ENCODE measurements at regions not wholly inside any gene's neighbourhood (a gene's known extent, or its start where the extent isn't known, plus 50 kb on each side); places are given as distances from the start of the nearest gene placed in this dataset.
"Not testable (repeated sequence)": the region's sequence is repeated elsewhere in the genome, so short reads cannot be mapped to it uniquely, and the experiment has no call there.

- no peak for DNase-seq (ENCODE audit: low read depth)
Observed at GRCh38 chr10:11691319-11691755, 50.8 kb upstream of the ECHDC3 start.

DNA sequence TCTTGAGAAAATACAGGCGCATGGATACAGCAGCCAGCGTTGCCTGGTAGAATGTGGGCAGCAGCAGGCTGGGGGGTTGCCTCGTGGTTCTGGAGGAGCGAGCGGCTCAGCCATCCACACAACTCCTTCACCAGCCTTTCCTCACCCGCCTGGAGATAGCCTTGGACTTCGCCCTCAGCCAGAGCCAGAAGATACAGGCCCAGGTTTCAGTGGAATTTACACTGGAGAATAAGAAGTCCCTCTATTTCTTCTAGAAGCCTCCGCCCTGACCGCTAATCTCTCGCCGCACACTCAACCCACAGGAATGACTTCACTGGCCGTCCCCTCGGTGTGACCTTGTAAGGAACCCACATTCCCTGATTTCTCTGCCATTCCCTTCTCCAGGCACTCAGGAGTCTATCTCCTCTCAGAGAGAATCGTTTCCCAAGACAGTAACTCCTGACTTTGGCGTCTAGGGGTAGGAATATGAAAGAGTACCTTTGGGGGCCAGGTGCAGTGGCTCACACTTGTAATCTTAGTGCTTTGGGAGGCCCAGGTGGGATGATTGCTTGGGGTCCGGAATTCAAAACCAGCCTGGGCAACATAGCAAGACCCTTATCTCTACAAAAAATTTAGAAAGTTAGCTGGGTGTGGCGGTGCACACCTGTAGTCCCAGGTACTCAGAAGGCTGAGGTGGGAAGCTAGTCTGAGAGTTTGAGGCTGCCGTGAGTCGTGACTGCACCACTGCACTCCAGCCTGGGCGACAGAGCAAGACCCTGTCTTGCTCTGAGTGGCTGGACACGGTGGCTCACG, 52.0 kb upstream of the ECHDC3 start:
- peak; percentile 35 for DNase-seq (ENCODE audit: low read depth)

GRCh38 chr10:11688448-11688795, 53.8 kb upstream of the ECHDC3 start:
- DNase-seq (ENCODE audit: low read depth), result not testable (repeated sequence)

GRCh38 chr10:11687779-11688447, 54.3 kb upstream of the ECHDC3 start:
- no peak for DNase-seq (ENCODE audit: low read depth)

GRCh38 chr10:11687357-11687771, 54.8 kb upstream of the ECHDC3 start:
- no peak for DNase-seq (ENCODE audit: low read depth)

DNA sequence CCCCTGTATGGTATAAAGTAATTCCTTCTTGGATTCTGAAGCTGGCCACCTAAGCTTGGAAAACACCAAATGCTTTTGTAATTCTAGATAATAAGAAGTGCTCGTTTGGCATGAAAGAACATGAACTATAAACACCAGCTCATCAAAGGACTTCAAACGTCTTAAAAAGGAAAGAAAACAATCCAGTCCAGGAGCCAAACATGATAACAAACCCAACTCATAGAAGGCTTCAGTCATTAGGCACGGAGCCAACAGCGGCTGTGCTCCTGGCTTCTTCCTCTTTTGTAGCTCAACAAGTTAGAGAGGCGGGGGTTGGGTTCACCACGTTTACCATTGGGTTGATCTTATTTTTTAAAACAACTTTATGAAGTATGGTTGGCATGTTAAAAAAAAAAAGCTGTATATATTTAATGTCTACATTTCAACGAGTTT, 56.4 kb upstream of the ECHDC3 start:
- DNase-seq (ENCODE audit: low read depth), result no peak

DNA sequence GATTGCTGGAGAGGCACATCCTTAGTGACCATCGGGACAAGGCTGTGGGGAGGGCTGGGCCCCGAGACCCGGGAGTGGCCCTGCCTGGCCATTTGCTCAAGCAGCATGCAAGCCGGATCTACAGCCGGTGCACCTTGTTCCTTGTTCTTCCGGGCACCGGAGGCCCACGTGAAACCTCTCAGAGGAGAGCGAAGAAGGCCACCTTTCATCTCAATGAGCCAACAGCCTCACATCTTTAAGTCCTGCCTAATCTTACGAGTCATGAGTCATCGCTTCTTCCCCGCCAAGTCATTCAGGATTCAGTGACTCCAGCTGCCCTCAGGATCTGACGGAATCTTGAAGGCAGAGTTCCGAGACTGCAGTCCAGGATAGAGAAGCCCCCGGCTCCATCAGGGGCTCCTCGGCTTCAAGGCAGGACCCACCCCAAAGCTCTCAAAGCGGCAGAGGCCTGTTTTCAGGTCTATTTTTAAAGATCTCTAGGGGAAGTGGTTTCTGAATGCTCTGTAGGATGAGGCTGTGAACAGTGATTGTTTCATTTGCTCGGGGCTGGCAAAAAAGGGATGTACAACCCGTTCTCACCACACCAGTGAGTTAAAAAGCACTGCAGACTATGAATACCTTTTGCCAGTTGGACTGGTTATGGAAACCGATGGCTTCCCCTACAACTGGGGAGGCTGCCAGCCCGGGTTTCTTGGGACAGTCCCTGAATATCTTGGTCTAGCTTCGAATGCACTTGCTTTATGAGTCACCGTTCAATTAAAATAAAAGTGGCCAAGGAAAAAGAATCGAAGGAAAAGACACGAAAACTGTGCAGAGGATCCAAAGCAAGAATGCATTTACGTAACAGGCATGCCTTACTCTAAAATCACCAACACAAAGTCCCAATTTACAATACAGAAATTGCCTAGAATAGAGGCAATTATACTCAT, 57.2 kb upstream of the ECHDC3 start:
- DNase-seq (ENCODE audit: low read depth), result peak; percentile 55

- not testable (repeated sequence) for DNase-seq (ENCODE audit: low read depth)
Observed at GRCh38 chr10:11684341-11684716, 57.9 kb upstream of the ECHDC3 start.

- no peak for DNase-seq (ENCODE audit: low read depth)
Observed at GRCh38 chr10:11683529-11684320, 58.5 kb upstream of the ECHDC3 start.

DNA sequence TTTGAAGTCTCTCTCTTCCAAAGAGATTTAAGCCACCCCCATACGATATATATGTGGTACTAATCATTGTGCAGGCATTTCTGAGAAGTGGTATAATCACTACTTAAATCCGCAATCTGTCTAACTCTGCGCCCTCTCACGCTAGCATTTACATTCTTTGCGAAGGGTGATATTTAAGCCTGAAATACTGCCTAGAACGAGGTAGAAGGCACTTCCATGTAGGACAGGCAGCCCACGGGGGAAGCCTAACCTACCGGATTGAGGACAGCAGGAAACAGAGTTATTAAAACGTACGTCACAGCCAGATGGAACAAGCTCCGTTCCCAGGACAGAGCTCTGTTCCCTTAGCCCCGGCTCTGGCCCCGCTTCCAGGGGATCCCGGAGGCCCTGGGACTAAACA, 59.3 kb upstream of the ECHDC3 start:
- no peak for DNase-seq (ENCODE audit: low read depth)

DNA sequence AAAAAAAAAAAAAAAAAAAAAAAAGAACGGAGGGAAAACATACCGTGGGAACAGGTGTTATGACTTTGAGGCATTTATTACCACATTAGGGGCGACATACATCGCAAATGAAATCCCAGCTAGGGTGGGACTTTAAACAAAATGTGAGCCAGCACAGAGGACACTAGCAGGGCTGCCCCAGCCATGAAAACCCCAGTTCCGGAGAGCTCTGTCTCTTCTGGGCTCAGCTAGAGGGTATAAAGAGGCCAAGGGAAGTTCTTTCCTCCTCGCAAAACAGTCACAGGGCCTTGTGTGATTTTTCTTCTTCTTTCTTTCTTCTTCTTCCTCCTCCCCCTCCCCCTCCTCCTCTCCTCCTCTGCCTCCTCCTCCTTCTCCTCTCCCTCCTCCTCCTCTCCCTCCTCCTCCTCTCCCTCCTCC, 59.9 kb upstream of the ECHDC3 start:
- no peak for DNase-seq (ENCODE audit: low read depth)

GRCh38 chr10:11680496-11680895, 61.7 kb upstream of the ECHDC3 start:
- no peak for DNase-seq (ENCODE audit: low read depth)

GRCh38 chr10:11679946-11680345, 62.2 kb upstream of the ECHDC3 start:
- no peak for DNase-seq (ENCODE audit: low read depth)

- no peak for DNase-seq (ENCODE audit: low read depth)
Observed at GRCh38 chr10:11678074-11678793, 63.9 kb upstream of the ECHDC3 start.

DNA sequence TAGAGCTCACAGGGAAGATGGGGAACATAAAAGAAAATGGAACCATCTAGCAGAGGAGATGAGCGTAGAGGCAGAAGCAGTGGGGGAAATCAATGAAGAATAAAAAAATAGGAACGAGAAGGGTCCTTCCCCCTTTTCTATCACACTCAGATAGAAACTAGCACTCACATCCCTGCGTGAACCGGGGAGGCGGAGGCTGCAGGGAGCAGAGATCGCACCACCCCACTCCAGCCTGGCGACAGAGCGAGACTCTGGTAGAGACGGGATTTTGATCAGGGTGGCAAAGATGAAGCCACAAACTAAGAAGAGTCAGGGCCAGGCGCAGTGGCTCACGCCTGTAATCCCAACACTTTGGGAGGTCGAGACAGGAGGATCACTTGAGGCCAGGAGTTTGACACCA, 64.7 kb upstream of the ECHDC3 start:
- DNase-seq (ENCODE audit: low read depth), result no peak

- DNase-seq (ENCODE audit: low read depth), result no peak
Observed at GRCh38 chr10:11673346-11674280, 62.2 kb upstream of the USP6NL start.

DNA sequence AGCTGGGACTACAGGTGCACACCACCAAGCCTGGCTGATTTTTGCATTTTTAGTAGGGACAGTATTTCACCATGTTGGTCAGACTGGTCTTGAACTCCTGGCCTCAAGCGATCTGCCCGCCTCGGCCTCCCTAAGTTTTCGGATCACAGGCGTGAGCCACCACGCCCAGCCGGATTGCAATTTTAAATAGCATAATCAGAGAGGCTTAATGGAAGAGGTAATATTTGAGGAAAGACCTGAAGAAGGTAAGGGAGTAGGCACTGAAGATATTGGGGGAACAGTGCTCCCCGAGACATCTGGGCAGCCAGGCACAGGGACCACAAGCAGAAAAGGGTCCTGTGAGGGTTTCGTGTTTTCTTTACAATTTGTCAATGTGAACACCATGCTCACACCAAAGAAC, 61.4 kb upstream of the USP6NL start:
- no peak for DNase-seq (ENCODE audit: low read depth)

DNA sequence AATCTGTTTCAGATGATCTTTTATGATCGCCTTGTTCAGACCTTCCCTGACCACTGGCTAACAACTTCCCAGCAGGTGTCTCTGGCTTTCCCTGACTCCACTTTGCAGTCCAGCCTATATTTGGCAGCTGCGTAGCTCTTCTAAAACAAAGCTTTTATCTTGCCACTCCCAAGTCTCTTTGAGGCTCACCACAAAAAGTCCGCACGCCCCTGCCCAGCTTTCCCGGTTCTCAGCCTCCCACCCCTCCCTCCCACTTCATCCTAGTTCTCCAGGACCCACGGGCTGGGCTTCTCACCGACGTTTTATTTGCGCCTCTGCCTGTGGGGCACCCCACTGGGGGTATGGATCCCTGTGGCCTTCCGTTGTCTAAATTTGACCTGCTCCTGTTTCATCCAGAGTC, 58.9 kb upstream of the USP6NL start:
- no peak for DNase-seq (ENCODE audit: low read depth)

GRCh38 chr10:11668847-11669610, 57.6 kb upstream of the USP6NL start:
- no peak for DNase-seq (ENCODE audit: low read depth)
